ENCODE measurements at regions not wholly inside any gene's neighbourhood (a gene's known extent, or its start where the extent isn't known, plus 50 kb on each side); places are given as distances from the start of the nearest gene placed in this dataset.

DNA sequence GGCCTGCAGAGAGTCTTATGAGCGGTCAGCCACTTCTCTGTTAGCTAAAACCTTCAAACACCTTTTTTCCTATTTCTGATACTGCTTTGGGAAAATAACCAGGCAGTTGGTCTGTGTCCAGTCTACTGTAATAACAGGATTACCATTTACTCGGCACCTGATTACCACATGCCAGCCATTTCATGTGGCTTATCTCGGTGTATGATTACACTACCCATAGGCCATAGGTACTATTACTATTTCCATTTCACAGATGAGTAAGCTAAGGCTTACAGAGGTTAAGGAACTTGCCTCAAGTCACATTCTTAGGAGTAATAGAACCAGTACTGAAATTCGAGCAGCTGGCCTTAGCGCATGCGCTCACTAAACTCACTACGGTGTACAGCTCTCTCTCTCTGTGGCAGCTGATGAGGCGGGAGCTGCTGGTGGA, 147.2 kb upstream of the L3MBTL4 start:
- peaks cover 35% of the 10 kb centered on the region for H3K4me1 Mint-ChIP-seq
- H3K27me3 Mint-ChIP-seq (ENCODE audit: low read depth): no peaks in the 10 kb centered on the region
- H3K4me3 Mint-ChIP-seq: no peak overlapping the region
- ChIA-PET POLR2A (no interaction called here), CTCF (no interaction called here)
- TF ChIP-seq, protein P1, sequence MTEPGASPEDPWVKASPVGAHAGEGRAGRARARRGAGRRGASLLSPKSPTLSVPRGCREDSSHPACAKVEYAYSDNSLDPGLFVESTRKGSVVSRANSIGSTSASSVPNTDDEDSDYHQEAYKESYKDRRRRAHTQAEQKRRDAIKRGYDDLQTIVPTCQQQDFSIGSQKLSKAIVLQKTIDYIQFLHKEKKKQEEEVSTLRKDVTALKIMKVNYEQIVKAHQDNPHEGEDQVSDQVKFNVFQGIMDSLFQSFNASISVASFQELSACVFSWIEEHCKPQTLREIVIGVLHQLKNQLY (CRISPR knock-in tag; IDR thresholded peaks at IDR 0.05): no peak
- TF ChIP-seq ATF1 (CRISPR knock-in tag; IDR thresholded peaks at IDR 0.05): no peak
- peaks cover 7% of the 10 kb centered on the region for H3K9me3 Mint-ChIP-seq
- peaks cover 3% of the 10 kb centered on the region; the same call in 1 of the 2 replicates for H3K36me3 Mint-ChIP-seq
- DNase-seq (ENCODE audit: low spot score) (no peak), ATAC-seq (no peak)
- no peak overlapping the region for H3K27ac Mint-ChIP-seq

DNA sequence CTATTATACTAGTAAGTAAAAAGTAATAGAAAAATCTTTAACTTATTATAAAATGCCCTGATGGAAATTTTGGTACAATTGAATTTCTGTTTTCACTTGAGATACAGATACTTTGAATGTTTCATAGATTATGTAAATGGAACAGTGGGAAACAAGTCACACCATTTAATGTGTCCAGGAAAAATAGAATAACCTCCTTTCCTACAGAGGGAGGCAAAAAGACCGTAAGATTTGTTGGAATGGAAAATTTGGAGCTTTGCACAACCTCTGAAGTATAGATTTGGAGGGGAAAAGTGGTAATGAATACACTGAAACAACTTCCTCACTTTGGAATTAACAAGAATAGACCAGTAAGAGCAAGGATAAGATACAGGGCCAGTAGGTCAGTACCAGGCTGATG, 149.2 kb upstream of the L3MBTL4 start:
- no peak for TF ChIP-seq CREM (CRISPR knock-in tag; IDR thresholded peaks at IDR 0.05)
- no peak for TF ChIP-seq ATF1 (CRISPR knock-in tag; IDR thresholded peaks at IDR 0.05)
- no peak for TF ChIP-seq ESRRA (CRISPR knock-in tag; IDR thresholded peaks at IDR 0.05; ENCODE audit: borderline replicate concordance)
- TF ChIP-seq RELA (CRISPR knock-in tag; IDR thresholded peaks at IDR 0.05; ENCODE audit: borderline replicate concordance): no peak
- TF ChIP-seq NR1H2 (CRISPR knock-in tag; IDR thresholded peaks at IDR 0.05): no peak
- TF ChIP-seq, protein P2, sequence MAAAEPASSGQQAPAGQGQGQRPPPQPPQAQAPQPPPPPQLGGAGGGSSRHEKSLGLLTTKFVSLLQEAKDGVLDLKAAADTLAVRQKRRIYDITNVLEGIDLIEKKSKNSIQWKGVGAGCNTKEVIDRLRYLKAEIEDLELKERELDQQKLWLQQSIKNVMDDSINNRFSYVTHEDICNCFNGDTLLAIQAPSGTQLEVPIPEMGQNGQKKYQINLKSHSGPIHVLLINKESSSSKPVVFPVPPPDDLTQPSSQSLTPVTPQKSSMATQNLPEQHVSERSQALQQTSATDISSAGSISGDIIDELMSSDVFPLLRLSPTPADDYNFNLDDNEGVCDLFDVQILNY (CRISPR knock-in tag; IDR thresholded peaks at IDR 0.05): no peak
- no peak for TF ChIP-seq NR2C2 (CRISPR knock-in tag; IDR thresholded peaks at IDR 0.05)
- TF ChIP-seq, protein P3, sequence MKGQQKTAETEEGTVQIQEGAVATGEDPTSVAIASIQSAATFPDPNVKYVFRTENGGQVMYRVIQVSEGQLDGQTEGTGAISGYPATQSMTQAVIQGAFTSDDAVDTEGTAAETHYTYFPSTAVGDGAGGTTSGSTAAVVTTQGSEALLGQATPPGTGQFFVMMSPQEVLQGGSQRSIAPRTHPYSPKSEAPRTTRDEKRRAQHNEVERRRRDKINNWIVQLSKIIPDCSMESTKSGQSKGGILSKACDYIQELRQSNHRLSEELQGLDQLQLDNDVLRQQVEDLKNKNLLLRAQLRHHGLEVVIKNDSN (CRISPR knock-in tag; IDR thresholded peaks at IDR 0.05): no peak
- TF ChIP-seq, protein P4, sequence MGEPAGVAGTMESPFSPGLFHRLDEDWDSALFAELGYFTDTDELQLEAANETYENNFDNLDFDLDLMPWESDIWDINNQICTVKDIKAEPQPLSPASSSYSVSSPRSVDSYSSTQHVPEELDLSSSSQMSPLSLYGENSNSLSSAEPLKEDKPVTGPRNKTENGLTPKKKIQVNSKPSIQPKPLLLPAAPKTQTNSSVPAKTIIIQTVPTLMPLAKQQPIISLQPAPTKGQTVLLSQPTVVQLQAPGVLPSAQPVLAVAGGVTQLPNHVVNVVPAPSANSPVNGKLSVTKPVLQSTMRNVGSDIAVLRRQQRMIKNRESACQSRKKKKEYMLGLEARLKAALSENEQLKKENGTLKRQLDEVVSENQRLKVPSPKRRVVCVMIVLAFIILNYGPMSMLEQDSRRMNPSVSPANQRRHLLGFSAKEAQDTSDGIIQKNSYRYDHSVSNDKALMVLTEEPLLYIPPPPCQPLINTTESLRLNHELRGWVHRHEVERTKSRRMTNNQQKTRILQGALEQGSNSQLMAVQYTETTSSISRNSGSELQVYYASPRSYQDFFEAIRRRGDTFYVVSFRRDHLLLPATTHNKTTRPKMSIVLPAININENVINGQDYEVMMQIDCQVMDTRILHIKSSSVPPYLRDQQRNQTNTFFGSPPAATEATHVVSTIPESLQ (CRISPR knock-in tag; IDR thresholded peaks at IDR 0.05): no peak
- TF ChIP-seq SOX15 (CRISPR knock-in tag; IDR thresholded peaks at IDR 0.05): no peak
- TF ChIP-seq, protein P5, sequence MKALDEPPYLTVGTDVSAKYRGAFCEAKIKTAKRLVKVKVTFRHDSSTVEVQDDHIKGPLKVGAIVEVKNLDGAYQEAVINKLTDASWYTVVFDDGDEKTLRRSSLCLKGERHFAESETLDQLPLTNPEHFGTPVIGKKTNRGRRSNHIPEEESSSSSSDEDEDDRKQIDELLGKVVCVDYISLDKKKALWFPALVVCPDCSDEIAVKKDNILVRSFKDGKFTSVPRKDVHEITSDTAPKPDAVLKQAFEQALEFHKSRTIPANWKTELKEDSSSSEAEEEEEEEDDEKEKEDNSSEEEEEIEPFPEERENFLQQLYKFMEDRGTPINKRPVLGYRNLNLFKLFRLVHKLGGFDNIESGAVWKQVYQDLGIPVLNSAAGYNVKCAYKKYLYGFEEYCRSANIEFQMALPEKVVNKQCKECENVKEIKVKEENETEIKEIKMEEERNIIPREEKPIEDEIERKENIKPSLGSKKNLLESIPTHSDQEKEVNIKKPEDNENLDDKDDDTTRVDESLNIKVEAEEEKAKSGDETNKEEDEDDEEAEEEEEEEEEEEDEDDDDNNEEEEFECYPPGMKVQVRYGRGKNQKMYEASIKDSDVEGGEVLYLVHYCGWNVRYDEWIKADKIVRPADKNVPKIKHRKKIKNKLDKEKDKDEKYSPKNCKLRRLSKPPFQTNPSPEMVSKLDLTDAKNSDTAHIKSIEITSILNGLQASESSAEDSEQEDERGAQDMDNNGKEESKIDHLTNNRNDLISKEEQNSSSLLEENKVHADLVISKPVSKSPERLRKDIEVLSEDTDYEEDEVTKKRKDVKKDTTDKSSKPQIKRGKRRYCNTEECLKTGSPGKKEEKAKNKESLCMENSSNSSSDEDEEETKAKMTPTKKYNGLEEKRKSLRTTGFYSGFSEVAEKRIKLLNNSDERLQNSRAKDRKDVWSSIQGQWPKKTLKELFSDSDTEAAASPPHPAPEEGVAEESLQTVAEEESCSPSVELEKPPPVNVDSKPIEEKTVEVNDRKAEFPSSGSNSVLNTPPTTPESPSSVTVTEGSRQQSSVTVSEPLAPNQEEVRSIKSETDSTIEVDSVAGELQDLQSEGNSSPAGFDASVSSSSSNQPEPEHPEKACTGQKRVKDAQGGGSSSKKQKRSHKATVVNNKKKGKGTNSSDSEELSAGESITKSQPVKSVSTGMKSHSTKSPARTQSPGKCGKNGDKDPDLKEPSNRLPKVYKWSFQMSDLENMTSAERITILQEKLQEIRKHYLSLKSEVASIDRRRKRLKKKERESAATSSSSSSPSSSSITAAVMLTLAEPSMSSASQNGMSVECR (CRISPR knock-in tag; IDR thresholded peaks at IDR 0.05; ENCODE audit: borderline replicate concordance): no peak
- no peak for TF ChIP-seq ZNF317 (CRISPR knock-in tag; IDR thresholded peaks at IDR 0.05; ENCODE audit: borderline replicate concordance, low read depth)
- TF ChIP-seq, protein P6, sequence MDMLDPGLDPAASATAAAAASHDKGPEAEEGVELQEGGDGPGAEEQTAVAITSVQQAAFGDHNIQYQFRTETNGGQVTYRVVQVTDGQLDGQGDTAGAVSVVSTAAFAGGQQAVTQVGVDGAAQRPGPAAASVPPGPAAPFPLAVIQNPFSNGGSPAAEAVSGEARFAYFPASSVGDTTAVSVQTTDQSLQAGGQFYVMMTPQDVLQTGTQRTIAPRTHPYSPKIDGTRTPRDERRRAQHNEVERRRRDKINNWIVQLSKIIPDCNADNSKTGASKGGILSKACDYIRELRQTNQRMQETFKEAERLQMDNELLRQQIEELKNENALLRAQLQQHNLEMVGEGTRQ (CRISPR knock-in tag; IDR thresholded peaks at IDR 0.05): no peak
- no peak for DNase-seq (ENCODE audit: low spot score)
- Mint-ChIP-seq H3K9me3 (peaks cover 7% of the 10 kb centered on the region), H3K27me3 (ENCODE audit: low read depth) (peaks cover under 1% of the 10 kb centered on the region; the same call in 1 of the 2 replicates), H3K36me3 (peaks cover 3% of the 10 kb centered on the region; the same call in 1 of the 2 replicates), H3K4me1 (peaks cover 25% of the 10 kb centered on the region), H3K4me3 (no peak overlapping the region), H3K27ac (no peak overlapping the region)
- CTCF ChIA-PET: no interaction called here
- no peak for ATAC-seq
- POLR2A ChIA-PET: no interaction called here
